Spleen (tissue), 7 donors: ENCODE measurements at regions not wholly inside any gene's neighbourhood (a gene's known extent, or its start where the extent isn't known, plus 50 kb on each side); places are given as distances from the start of the nearest gene placed in this dataset.

ENCODE experiments used
- CTCF ChIP-seq, 11 experiments: fragments of 200-600 bp in 7 of 11; fragments of 450-650 bp in 4 of 11; sonication (generic) in 4 of 11; IDR thresholded peaks in 8 of 11; conservative IDR thresholded peaks in 3 of 11; 1 replicate in 7 of 11; 2 replicates in 4 of 11; pipeline versions ENCODE4 v1.4.0 to v1.8.0; 2016 to 2021; ENCODE audit warnings: antibody characterized with exemption in 11 of 11, inconsistent platforms in 4 of 11, mild to moderate bottlenecking in 1 of 11
- POLR2A ChIP-seq, 3 donors: fragments of 450-650 bp; IDR thresholded peaks; one replicate each; pipeline ENCODE4 v1.5.1; 2017; ENCODE audit warnings: antibody characterized with exemption in 3 of 3, mild to moderate bottlenecking in 1 of 3
- POLR2AphosphoS5 ChIP-seq, 3 donors: sonication (generic); formaldehyde crosslinking; IDR thresholded peaks; one replicate each; pipeline ENCODE4 v1.5.1; 2017; ENCODE audit warnings: antibody characterized with exemption in 3 of 3
- donor health status: DM: no; HTN: no; CAD: no; lungs with moderate emphysema.
- donor health status: DM: no; HTN: no; CAD: no.
- donor health status: DM: no; HTN: no; CAD: no.

GRCh38 chr10:64859911-64860310 lies 1338.7 kb downstream of the REEP3 start:
- TF ChIP-seq CTCF (IDR thresholded peaks at IDR 0.05 in 8 of 11, conservative IDR thresholded peaks at IDR 0.05 in 3 of 11), result no peak
- no peak for TF ChIP-seq POLR2A (IDR thresholded peaks at IDR 0.05)
- TF ChIP-seq POLR2AphosphoS5 (IDR thresholded peaks at IDR 0.05), result no peak
